AG04449 (cell line): ENCODE measurements at regions not wholly inside any gene's neighbourhood (a gene's known extent, or its start where the extent isn't known, plus 50 kb on each side); places are given as distances from the start of the nearest gene placed in this dataset.
A peak's percentile ranks its signal among the peaks of the same experiment; 100 is the strongest.

Experiments used
- CTCF ChIA-PET: fragments of 350-600 bp; formaldehyde crosslinking; extraction: SDS; loops from one replicate; lab custom pipeline; 2021; ENCODE audit warnings: antibody characterized with exemption; lab: Yijun Ruan, JAX
- POLR2A ChIA-PET: fragments of 400-600, 350-600 bp; formaldehyde crosslinking; extraction: SDS; loops from one replicate; lab custom pipeline; 2020; ENCODE audit warnings: antibody characterized with exemption, inconsistent platforms; lab: Yijun Ruan, JAX
- DNase-seq: peaks from one replicate; pipeline ENCODE4 v3.0.0-alpha.2; 2010; ENCODE audit warnings: low read depth, low spot score
- H3K4me3 ChIP-seq: 2 replicates; pipeline ENCODE4 v1.5.1; 2011; ENCODE audit warnings: low read depth, mild to moderate bottlenecking, control low read depth, low read length
- CTCF ChIP-seq: IDR thresholded peaks from one replicate; pipeline ENCODE4 v1.5.1; 2011; ENCODE audit warnings: mild to moderate bottlenecking, moderate library complexity, low read length, control low read depth, inconsistent platforms; ENCODE audit not compliant: insufficient read depth; ENCODE audit errors: missing control alignments

DNA sequence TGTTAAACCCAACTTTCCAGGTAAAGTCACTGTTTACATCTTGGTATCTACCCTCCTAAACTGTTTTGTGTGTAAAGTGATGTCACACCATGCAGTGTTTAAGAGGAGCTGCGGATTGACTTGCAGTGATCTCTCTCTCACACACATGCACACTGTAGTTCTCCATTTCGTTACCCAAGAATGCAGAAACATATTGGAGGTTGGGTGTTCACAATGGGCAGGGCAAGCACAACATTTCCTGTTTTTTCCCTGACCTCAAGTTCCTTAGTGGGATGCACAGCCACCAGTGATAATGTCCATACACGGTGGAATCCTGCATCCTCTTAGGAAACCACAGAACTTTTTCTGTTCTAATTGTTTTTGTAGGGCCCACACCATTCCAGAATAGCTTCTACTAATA, 85.3 kb upstream of the CFAP20DC start:
- no peak overlapping the region for H3K4me3 ChIP-seq
- DNase-seq, result no peak
- CTCF ChIA-PET, result interaction anchor here (1.2 kb wide), 2 partner anchors 11 to 45 kb away, joined by 3 read pairs; no protein-coding TSS in a partner anchor
- no peak for TF ChIP-seq CTCF
- POLR2A ChIA-PET, result no interaction called here

DNA sequence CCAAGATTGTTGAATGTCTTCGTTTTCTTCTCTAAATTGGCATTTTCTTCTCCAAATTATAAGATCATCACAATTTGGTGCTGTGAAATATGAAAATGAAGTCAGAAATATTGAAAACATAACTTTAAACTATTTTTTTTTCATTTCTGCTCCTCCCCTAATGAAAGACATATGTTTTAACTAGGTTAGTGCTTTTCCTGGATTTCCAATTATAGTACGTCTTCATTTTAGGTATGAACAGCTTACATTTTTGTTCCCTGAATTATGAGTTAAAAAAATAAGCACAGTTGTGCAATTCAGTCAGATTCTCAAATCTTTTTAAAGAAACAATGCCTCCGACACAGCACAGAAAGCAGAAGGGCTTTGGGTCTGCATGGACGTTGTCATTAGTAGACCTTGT, 83.5 kb upstream of the CFAP20DC start:
- CTCF ChIA-PET, result no interaction called here
- TF ChIP-seq CTCF, result no peak
- no peak overlapping the region for H3K4me3 ChIP-seq
- DNase-seq, result no peak
- POLR2A ChIA-PET, result no interaction called here

DNA sequence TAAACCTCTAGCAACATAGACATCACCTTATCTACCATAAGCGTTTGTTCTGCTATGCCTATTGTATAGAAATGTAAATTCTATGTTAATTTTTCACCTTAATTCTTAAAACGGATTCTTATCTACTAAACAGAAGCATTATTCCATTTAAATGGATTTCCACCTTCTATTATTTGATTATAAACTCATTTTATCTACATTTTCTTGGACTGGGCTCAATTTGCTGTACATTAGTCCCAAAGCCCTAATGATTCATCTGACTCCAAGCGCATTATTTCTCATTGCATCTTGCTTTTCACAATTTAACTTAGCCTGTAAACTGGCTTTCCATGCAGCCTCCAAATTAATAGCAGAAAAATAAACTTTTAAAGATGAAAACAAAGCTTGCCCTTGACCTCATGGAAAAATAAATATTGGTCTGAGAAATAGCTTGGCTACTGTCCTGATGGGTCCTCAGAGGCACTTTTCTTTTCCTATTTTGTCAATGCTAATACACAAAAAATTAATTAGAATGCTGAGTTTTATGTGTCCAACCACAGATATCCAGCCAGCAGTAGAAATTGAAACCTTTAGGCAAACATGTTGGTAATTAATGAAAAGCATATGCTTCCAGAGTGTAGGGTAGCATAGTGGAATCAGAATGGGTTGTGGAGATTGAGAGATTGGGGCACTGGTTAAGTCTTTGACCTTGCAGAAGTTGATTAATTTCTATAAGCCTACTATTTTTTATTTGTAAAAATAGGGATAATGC, 81.4 kb upstream of the CFAP20DC start:
- TF ChIP-seq CTCF, result no peak
- DNase-seq, result no peak
- H3K4me3 ChIP-seq, result no peak overlapping the region
- POLR2A ChIA-PET, result no interaction called here
- CTCF ChIA-PET, result no interaction called here

- no peak overlapping the region for H3K4me3 ChIP-seq
- TF ChIP-seq CTCF, result no peak
- POLR2A ChIA-PET, result no interaction called here
- no peak for DNase-seq
- CTCF ChIA-PET, result interaction anchor here (1.5 to 1.7 kb wide), 2 partner anchors 76 to 134 kb away, joined by 3 to 5 read pairs; no protein-coding TSS in a partner anchor
Observed at GRCh38 chr3:59128685-59129084, 78.9 kb upstream of the CFAP20DC start.

DNA sequence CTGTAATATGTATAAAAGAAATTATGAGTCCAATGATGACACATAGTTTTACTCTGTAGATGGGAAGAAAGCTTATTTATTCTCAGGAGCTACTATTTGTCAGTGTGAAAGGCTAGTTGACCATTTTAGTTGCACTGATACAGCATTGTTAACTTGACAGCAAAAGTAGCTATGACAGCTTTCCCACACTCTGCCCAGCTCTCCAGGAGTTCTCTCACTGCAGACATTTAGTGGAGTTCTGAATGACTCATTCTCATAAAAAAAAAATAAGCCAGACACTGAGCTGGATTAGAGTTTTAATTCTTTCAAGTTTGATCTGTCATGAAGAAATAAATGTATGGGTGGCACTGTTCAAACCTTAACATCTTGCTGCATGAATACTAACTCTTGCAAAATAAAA, 77.2 kb upstream of the CFAP20DC start:
- ChIA-PET CTCF (interaction anchor here (1.5 kb wide), 1 partner anchor 132 kb away, joined by 3 read pairs; no protein-coding TSS in a partner anchor), POLR2A (no interaction called here)
- peak; percentile 65 for DNase-seq
- no peak for TF ChIP-seq CTCF
- no peak overlapping the region for H3K4me3 ChIP-seq

GRCh38 chr3:59126446-59126845, 76.6 kb upstream of the CFAP20DC start:
- CTCF ChIA-PET, result no interaction called here
- POLR2A ChIA-PET, result no interaction called here
- no peak for TF ChIP-seq CTCF
- no peak overlapping the region for H3K4me3 ChIP-seq
- DNase-seq, result no peak
